ACC112 (cell line): ENCODE measurements at regions not wholly inside any gene's neighbourhood (a gene's known extent, or its start where the extent isn't known, plus 50 kb on each side); places are given as distances from the start of the nearest gene placed in this dataset.
A peak's percentile ranks its signal among the peaks of the same experiment; 100 is the strongest.

Source experiments
- H2AFZ ChIP-seq: fragments of 200-600 bp; sonication (generic); one replicate; pipeline ENCODE4 v1.6.0; 2017; ENCODE audit warnings: antibody characterized with exemption, low read length; ENCODE audit not compliant: unreplicated experiment
- H3K27ac ChIP-seq: fragments of 200-600 bp; sonication (generic); 2 replicates; pipeline ENCODE4 v1.5.1; 2014; ENCODE audit warnings: low read depth, mild to moderate bottlenecking, antibody characterized with exemption, low read length, moderate library complexity
- H3K27me3 ChIP-seq: fragments of 200-600 bp; sonication (generic); 2 replicates; pipeline ENCODE4 v1.6.1; 2014; ENCODE audit warnings: mild to moderate bottlenecking, antibody characterized with exemption, low read length, moderate library complexity, mixed read lengths; ENCODE audit not compliant: insufficient read depth
- H3K36me3 ChIP-seq: fragments of 200-600 bp; sonication (generic); 2 replicates; pipeline ENCODE4 v1.6.1; 2016; ENCODE audit warnings: mild to moderate bottlenecking, antibody characterized with exemption, low read length, moderate library complexity, mixed read lengths; ENCODE audit not compliant: insufficient read depth
- H3K4me1 ChIP-seq: fragments of 200-600 bp; sonication (generic); one replicate; pipeline ENCODE4 v1.6.1; 2016; ENCODE audit warnings: low read length, mixed read lengths; ENCODE audit not compliant: insufficient read depth, unreplicated experiment, control insufficient read depth
- H3K4me3 ChIP-seq: fragments of 200-600 bp; sonication (generic); 2 replicates; pipeline ENCODE4 v1.5.1; 2014; ENCODE audit warnings: mild to moderate bottlenecking, low read depth, low read length
- H3K79me2 ChIP-seq: fragments of 200-600 bp; sonication (generic); one replicate; pipeline ENCODE4 v1.6.0; 2016; ENCODE audit warnings: low read length; ENCODE audit not compliant: control insufficient read depth, unreplicated experiment, insufficient read depth

DNA sequence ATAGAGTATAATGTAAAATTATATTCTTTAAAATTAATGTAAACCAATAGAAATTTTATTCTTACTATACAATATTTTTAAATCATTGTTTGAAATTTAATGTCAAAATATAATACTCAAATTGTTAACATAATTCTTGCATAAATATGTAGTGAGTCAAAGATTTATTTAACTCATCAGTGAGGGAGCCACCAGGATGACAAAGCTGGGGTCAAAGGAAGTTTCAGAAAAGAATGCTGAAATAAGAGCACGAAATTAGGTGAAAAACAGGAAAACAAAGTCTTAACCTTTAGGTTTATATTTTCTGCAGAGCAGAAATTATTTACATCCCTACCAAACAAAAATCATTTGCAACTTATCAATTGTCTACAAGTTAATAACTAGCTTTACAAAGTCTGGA lies 74.1 kb downstream of the DIPK2A start:
- Histone ChIP-seq H3K36me3 (no peaks in the 10 kb centered on the region), H3K27ac (no peak overlapping the region), H3K27me3 (no peaks in the 10 kb centered on the region), H3K4me3 (no peak overlapping the region), H3K79me2 (no peaks in the 10 kb centered on the region), H2AFZ (no peak overlapping the region), H3K4me1 (peaks cover 7% of the 10 kb centered on the region)

DNA sequence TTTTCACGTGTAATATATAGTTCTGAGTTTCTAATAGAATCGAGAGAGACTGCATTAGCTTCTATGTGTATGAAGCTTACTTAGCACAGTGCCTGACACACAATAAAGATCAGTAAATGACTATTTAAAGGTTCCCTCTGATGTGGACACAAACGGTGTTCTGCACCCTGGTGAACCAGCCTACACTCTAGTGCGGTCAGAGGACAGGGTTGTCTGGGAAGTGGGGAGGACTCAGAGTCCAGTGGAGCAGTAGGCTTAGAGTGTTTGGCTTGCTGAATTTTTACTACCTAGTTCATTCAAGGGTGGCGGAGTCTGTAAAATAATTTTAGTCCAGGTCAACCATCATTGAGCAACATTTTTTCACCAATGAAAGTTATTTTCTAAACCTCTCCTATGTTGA lies 77.8 kb downstream of the DIPK2A start:
- H3K4me3 ChIP-seq, result no peak overlapping the region
- peaks cover 18% of the 10 kb centered on the region for H3K4me1 ChIP-seq
- H2AFZ ChIP-seq, result no peak overlapping the region
- no peaks in the 10 kb centered on the region for H3K79me2 ChIP-seq
- H3K27me3 ChIP-seq, result no peaks in the 10 kb centered on the region
- H3K36me3 ChIP-seq, result no peaks in the 10 kb centered on the region
- H3K27ac ChIP-seq, result no peak overlapping the region

DNA sequence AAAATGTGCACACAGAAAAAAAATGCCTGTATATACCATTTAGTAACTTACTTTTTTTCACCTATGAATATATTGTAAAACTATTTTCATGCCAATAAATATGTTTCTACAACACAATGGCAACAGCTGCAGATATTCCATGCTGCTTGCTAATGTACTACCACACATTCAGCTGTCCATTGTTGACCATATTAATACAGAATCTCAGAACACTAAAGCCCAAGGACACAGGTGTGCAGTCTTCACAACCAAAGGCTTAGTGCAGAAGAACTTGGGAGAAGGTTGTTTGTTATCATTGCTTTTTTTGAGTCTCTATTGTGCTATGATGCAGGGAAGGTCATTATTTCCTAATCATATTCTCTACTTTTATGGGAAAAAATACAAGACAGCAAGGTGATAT lies 79.6 kb downstream of the DIPK2A start:
- H3K4me1 ChIP-seq, result peaks cover 28% of the 10 kb centered on the region
- H3K27ac ChIP-seq, result no peak overlapping the region
- no peaks in the 10 kb centered on the region for H3K79me2 ChIP-seq
- H3K4me3 ChIP-seq, result no peak overlapping the region
- H2AFZ ChIP-seq, result no peak overlapping the region
- no peaks in the 10 kb centered on the region for H3K27me3 ChIP-seq
- no peaks in the 10 kb centered on the region for H3K36me3 ChIP-seq

DNA sequence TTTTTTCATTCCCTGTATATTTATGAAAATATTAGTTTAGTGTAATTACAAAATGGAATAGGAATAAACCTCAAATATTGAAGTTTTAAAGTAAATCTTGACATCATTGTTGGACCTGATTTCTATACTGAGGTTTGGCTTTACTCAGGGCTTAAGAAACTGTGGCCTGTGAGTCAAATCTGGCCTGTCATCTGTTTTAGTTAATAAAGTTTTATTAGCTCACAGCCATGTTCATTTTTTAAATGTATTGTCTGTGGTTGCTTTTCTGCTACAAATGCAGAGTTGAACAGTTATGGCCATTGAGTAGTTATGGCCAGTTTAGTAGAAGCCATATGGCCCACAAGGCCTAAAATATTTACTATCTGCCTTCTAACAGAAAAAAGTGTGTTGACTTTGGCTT lies 80.7 kb downstream of the DIPK2A start:
- H3K4me1 ChIP-seq, result peaks cover 31% of the 10 kb centered on the region
- H2AFZ ChIP-seq, result no peak overlapping the region
- no peaks in the 10 kb centered on the region for H3K27me3 ChIP-seq
- H3K79me2 ChIP-seq, result no peaks in the 10 kb centered on the region
- no peaks in the 10 kb centered on the region for H3K36me3 ChIP-seq
- H3K4me3 ChIP-seq, result no peak overlapping the region
- no peak overlapping the region for H3K27ac ChIP-seq

DNA sequence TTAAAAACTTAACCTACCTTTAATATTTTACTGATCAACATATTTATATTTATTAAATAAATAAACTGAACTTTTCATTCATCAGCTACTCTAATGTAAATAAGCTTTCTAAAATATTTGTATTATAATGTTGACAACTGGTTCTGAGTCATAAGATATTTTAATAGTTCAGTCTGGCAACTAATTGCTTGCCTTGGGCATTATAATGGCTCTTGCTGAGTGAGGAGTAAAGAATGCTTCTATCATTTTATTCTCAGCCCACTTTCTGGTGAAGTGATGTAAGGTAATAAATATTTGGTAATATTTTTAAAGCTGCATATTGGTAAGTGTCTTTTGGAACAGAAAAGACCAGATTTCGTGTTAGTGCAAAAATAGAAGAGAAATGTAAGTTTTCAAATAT lies 81.5 kb downstream of the DIPK2A start:
- H3K36me3 ChIP-seq, result no peaks in the 10 kb centered on the region
- H3K4me1 ChIP-seq, result peaks cover 31% of the 10 kb centered on the region
- no peak overlapping the region for H3K4me3 ChIP-seq
- no peak overlapping the region for H3K27ac ChIP-seq
- no peak overlapping the region for H2AFZ ChIP-seq
- H3K27me3 ChIP-seq, result no peaks in the 10 kb centered on the region
- H3K79me2 ChIP-seq, result no peaks in the 10 kb centered on the region

DNA sequence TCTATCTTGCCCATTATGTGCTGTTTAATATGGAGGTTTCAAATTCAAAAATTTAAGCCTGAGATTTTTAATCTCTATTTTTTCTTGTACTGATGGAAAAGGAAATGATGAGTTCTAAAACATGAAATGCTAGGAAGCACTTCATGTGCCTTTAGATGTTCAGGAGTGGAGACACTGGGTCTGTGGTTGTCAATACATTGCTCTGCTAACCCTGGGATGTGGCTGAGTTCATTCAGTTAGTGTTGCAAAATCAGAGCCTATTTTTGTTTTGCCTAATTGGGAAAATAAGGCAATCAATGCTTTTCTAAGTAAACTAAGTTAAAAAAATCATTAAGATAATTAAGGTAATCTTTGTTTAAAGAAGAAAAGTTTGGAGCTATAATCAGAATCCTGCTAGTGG lies 83.1 kb downstream of the DIPK2A start:
- H3K4me1 ChIP-seq, result peaks cover 31% of the 10 kb centered on the region
- no peak overlapping the region for H2AFZ ChIP-seq
- H3K79me2 ChIP-seq, result no peaks in the 10 kb centered on the region
- no peaks in the 10 kb centered on the region for H3K36me3 ChIP-seq
- no peaks in the 10 kb centered on the region for H3K27me3 ChIP-seq
- no peak overlapping the region for H3K4me3 ChIP-seq
- H3K27ac ChIP-seq, result no peak overlapping the region

DNA sequence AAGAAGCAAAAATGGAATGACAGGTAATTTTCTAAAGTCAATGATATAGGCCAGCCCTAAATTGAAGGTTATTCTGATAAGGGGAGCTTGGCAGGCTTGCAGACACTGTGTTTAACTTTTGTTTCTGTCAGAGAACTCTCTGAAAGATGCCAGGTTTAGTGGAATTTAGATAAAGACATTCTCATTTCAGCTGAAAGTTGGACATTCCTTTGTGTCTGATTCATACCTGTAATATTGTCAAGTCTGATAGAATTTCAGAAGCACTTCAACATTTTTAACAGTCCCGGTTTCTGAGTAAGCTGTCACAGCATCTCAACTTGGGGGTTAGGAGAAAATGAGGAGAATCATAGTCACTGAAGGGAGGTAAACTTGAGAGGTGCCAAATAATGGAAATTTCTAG lies 84.0 kb downstream of the DIPK2A start:
- Histone ChIP-seq H3K36me3 (no peaks in the 10 kb centered on the region), H2AFZ (peak overlapping the region; percentile 0), H3K79me2 (no peaks in the 10 kb centered on the region), H3K4me1 (peaks cover 31% of the 10 kb centered on the region), H3K4me3 (no peak overlapping the region), H3K27ac (no peak overlapping the region), H3K27me3 (no peaks in the 10 kb centered on the region)

DNA sequence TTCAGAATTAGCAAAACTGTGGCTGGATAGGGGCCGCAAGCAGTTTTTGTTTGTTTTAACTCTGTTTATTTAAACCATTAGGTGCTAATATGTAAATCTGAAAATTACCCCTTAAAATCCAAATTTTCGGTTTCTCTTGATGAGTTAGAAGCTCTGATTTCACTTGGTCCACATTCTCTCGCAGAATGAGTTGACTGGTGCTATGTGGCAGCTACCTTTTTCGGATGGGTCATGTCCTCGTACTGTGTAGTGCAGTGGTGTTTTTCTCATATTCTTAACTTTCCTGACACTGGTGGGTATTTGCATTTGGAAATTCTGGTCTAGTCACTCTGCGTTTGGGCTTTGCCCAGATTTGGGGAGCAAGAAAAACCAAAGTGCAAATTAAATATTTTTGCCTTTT lies 87.1 kb downstream of the DIPK2A start:
- H3K79me2 ChIP-seq, result no peaks in the 10 kb centered on the region
- no peak overlapping the region for H3K4me3 ChIP-seq
- no peak overlapping the region for H2AFZ ChIP-seq
- peaks cover 25% of the 10 kb centered on the region for H3K4me1 ChIP-seq
- H3K27me3 ChIP-seq, result no peaks in the 10 kb centered on the region
- H3K27ac ChIP-seq, result no peak overlapping the region
- H3K36me3 ChIP-seq, result no peaks in the 10 kb centered on the region

DNA sequence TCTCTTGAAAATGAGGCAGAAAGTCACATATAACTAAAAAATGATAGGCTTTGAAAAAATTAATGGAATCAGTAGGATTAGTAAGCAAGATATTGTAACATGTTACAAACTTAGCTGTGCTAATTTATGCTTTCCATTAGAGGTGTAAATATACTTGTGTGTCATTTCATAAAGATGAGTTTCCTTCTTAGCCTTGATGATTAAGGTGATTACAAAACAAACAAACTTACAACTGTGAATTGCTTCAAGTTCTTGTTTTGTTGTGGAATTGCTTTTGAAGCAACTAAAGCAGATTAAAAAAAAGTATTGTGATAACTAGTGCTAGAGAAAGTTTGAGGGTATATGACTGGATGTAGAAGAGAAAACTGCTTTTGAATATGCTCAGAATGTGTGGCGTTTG lies 87.9 kb downstream of the DIPK2A start:
- H3K79me2 ChIP-seq, result no peaks in the 10 kb centered on the region
- no peaks in the 10 kb centered on the region for H3K36me3 ChIP-seq
- no peak overlapping the region for H3K27ac ChIP-seq
- H3K27me3 ChIP-seq, result no peaks in the 10 kb centered on the region
- no peak overlapping the region for H3K4me3 ChIP-seq
- H3K4me1 ChIP-seq, result peaks cover 20% of the 10 kb centered on the region
- H2AFZ ChIP-seq, result no peak overlapping the region

DNA sequence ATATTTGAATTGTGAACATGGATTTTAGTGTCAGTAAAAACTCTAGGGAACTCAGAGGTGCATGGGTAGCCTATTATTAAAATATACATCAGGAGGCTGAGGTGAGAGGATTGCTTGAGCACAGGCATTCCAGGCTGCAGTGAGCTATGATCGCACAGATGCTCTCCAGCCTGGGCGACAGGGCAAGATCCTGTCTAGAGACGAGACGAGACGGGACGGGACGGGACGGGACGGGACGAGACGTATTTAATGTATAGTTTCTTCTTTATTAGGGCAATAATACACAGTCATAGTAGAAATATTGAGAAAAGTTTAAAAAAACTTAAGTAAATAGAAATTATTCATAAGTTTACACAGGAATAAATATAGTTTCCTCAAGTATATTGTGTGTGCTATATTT lies 89.3 kb downstream of the DIPK2A start:
- H3K36me3 ChIP-seq, result no peaks in the 10 kb centered on the region
- no peak overlapping the region for H3K4me3 ChIP-seq
- no peaks in the 10 kb centered on the region for H3K79me2 ChIP-seq
- H2AFZ ChIP-seq, result no peak overlapping the region
- no peak overlapping the region for H3K27ac ChIP-seq
- H3K4me1 ChIP-seq, result peaks cover 6% of the 10 kb centered on the region
- H3K27me3 ChIP-seq, result no peaks in the 10 kb centered on the region

DNA sequence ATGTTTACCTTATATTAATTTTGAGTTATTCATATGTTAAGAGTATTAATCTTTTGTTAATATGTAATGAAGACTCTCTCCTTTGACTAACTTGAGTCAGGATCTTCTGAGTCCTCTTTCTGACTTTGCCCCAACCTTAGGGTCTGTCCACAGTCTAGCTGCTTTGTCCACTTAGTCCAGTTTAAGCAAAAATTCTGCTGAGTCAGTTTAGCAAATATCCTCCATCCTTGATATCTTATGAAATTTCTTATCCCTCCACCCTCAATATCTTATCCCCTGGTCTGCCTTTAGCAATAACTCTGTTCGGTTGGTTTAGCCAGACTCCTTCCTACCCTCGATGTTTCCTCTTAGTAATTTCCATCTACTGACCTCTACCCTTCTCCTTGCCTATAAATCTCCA lies 91.7 kb downstream of the DIPK2A start:
- Histone ChIP-seq H3K79me2 (no peaks in the 10 kb centered on the region), H3K4me3 (no peak overlapping the region), H2AFZ (no peak overlapping the region), H3K4me1 (no peaks in the 10 kb centered on the region), H3K27ac (no peak overlapping the region), H3K27me3 (no peaks in the 10 kb centered on the region), H3K36me3 (no peaks in the 10 kb centered on the region)

DNA sequence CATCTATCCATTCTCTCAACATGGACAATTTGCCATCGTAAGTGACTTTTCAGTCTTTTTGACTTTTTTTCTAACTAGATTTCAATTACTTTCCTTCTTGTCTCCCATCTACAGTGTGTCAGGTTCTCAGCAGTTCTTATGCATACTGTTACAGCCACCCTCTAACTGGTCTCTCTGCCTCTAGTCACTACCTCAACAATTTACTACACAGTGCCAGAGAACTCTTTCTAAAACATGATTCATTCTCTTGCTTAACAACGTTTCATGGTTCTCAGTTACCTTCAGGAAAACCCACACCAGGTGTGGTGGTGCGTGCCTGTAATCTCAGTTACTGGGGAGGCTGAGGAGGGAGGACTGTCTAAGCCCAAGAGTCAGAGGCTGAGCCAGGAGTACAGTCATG lies 95.4 kb downstream of the DIPK2A start:
- H3K79me2 ChIP-seq, result no peaks in the 10 kb centered on the region
- no peak overlapping the region for H2AFZ ChIP-seq
- H3K4me1 ChIP-seq, result no peaks in the 10 kb centered on the region
- H3K4me3 ChIP-seq, result no peak overlapping the region
- H3K27ac ChIP-seq, result no peak overlapping the region
- H3K36me3 ChIP-seq, result no peaks in the 10 kb centered on the region
- H3K27me3 ChIP-seq, result no peaks in the 10 kb centered on the region
